ENCODE measurements at regions not wholly inside any gene's neighbourhood (a gene's known extent, or its start where the extent isn't known, plus 50 kb on each side); places are given as distances from the start of the nearest gene placed in this dataset.

DNA sequence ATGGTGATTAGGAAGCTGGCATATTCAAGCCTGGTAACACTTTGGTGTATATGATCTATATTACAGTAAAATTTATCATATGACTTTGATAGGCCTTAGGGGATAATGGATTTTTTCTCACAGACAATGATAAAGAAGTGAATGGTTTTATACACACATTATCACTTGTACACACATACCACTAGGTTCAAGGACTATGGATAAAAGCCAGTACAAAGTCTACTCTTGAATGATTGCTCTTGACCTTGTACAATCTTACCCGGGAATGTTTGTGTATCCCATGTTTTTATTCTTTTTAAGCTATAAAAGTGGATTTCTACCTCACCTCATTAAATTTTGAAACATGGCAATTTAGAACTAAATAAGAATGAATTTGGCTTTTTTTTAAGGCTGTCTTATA lies 414.5 kb upstream of the ADAMTSL1 start:
- H3K4ac ChIP-seq (ENCODE audit: low read depth, low read length) = no peak overlapping the region
- no peaks in the 10 kb centered on the region; the same call in 1 of the 2 replicates for H3K27me3 Mint-ChIP-seq (ENCODE audit: low read depth)

More for the DNA sequence above, 414.5 kb upstream of the ADAMTSL1 start:
- no peak overlapping the region for H3K23ac ChIP-seq (ENCODE audit: insufficient read length, low read depth, low read length)
- TF ChIP-seq, protein P1, sequence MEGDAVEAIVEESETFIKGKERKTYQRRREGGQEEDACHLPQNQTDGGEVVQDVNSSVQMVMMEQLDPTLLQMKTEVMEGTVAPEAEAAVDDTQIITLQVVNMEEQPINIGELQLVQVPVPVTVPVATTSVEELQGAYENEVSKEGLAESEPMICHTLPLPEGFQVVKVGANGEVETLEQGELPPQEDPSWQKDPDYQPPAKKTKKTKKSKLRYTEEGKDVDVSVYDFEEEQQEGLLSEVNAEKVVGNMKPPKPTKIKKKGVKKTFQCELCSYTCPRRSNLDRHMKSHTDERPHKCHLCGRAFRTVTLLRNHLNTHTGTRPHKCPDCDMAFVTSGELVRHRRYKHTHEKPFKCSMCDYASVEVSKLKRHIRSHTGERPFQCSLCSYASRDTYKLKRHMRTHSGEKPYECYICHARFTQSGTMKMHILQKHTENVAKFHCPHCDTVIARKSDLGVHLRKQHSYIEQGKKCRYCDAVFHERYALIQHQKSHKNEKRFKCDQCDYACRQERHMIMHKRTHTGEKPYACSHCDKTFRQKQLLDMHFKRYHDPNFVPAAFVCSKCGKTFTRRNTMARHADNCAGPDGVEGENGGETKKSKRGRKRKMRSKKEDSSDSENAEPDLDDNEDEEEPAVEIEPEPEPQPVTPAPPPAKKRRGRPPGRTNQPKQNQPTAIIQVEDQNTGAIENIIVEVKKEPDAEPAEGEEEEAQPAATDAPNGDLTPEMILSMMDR (conservative IDR thresholded peaks at IDR 0.05) = no peak
- H3K56ac ChIP-seq (ENCODE audit: insufficient read length, low read depth, low read length) = no peak overlapping the region
- no peak overlapping the region for H3K9ac ChIP-seq (ENCODE audit: extremely low read depth, insufficient read length, low read length)
- H2BK12ac ChIP-seq (ENCODE audit: insufficient read length, low read depth, low read length) = no peak overlapping the region
- no peaks in the 10 kb centered on the region for H3K79me2 ChIP-seq (ENCODE audit: insufficient read depth, low read length)
- no peaks in the 10 kb centered on the region for H4K20me1 ChIP-seq (ENCODE audit: control insufficient read depth, insufficient read depth, insufficient read length)
- Mint-ChIP-seq H3K9me3 (no peaks in the 10 kb centered on the region), H3K27ac (no peak overlapping the region), H3K4me3 (no peak overlapping the region), H3K36me3 (ENCODE audit: insufficient read depth in 1 of 3, low read depth in 3 of 3) (no peaks in the 10 kb centered on the region), H3K4me1 (no peaks in the 10 kb centered on the region)
- H2AK5ac ChIP-seq (ENCODE audit: insufficient read length, low read length) = no peak overlapping the region
- no peak overlapping the region for H3K27ac ChIP-seq (ENCODE audit: insufficient read length, low read depth, low read length)
- no peaks in the 10 kb centered on the region for H3K23me2 ChIP-seq (ENCODE audit: insufficient read length, low read depth, low read length, poor library complexity, severe bottlenecking)
- no peaks in the 10 kb centered on the region for H3K79me1 ChIP-seq (ENCODE audit: insufficient read depth, low read depth, low read length, poor library complexity, severe bottlenecking)
- no peak overlapping the region for H3T11ph ChIP-seq (ENCODE audit: low read length)
- H4K5ac ChIP-seq (ENCODE audit: insufficient read length, low read depth, low read length) = no peak overlapping the region
- H3K4me2 ChIP-seq (ENCODE audit: insufficient read depth, insufficient read length, low read length) = no peak overlapping the region
- no peak overlapping the region for H2BK5ac ChIP-seq (ENCODE audit: insufficient read length, low read length)
- no peaks in the 10 kb centered on the region for H3K27me3 ChIP-seq (ENCODE audit: insufficient read depth, low read length)
- no peak overlapping the region for H2BK15ac ChIP-seq (ENCODE audit: low read depth, low read length)
- no peaks in the 10 kb centered on the region for H3K4me1 ChIP-seq (ENCODE audit: insufficient read depth, low read length)
- H2BK20ac ChIP-seq (ENCODE audit: low read depth, low read length, poor library complexity, severe bottlenecking) = no peak overlapping the region
- H2BK120ac ChIP-seq (ENCODE audit: low read depth, low read length, poor library complexity, severe bottlenecking) = no peak overlapping the region
- no peaks in the 10 kb centered on the region for H3K9me3 ChIP-seq (ENCODE audit: control insufficient read depth, low read depth, low read length)
- no peak overlapping the region for H4K8ac ChIP-seq (replicated peaks; ENCODE audit: insufficient read length, low read depth, low read length)
- H2AFZ ChIP-seq (ENCODE audit: low read length) = no peak overlapping the region
- WGBS (ENCODE audit: extremely low coverage, insufficient read length, low lambda C conversion rate) = no CpG with 5 or more reads among the region's 1 CpG
- H3K14ac ChIP-seq (ENCODE audit: insufficient read depth, low read length) = no peak overlapping the region
- H3K18ac ChIP-seq (ENCODE audit: insufficient read length, low read depth, low read length) = no peak overlapping the region
- DNase-seq = no peak
- no peak overlapping the region for H4K91ac ChIP-seq (ENCODE audit: insufficient read length, low read depth, low read length)
